Panc1 (cell line): ENCODE measurements at regions not wholly inside any gene's neighbourhood (a gene's known extent, or its start where the extent isn't known, plus 50 kb on each side); places are given as distances from the start of the nearest gene placed in this dataset.

Experiments used
- CTCF ChIP-seq: fragments of 450-650 bp; IDR thresholded peaks from 2 replicates; pipeline ENCODE4 v1.5.1; 2017; ENCODE audit warnings: mild to moderate bottlenecking
- POLR2AphosphoS5 ChIP-seq: IDR thresholded peaks from 2 replicates; pipeline ENCODE4 v1.6.1; 2012; ENCODE audit warnings: mild to moderate bottlenecking, low read depth, low read length, moderate library complexity
- SIN3A ChIP-seq: IDR thresholded peaks from 2 replicates; pipeline ENCODE4 v1.6.1; 2012; ENCODE audit warnings: low read depth, mild to moderate bottlenecking, low read length, moderate library complexity, borderline replicate concordance; ENCODE audit not compliant: insufficient read depth
- TF ChIP-seq, protein P1 (sequence below), 2 experiments: IDR thresholded peaks; 2 replicates each; pipeline ENCODE4 v1.6.1; 2011 to 2012; ENCODE audit warnings: low read depth in 2 of 2, control low read depth in 1 of 2, low read length in 1 of 2, mild to moderate bottlenecking in 1 of 2, moderate library complexity in 1 of 2; ENCODE audit not compliant: insufficient read depth in 1 of 2

DNA sequence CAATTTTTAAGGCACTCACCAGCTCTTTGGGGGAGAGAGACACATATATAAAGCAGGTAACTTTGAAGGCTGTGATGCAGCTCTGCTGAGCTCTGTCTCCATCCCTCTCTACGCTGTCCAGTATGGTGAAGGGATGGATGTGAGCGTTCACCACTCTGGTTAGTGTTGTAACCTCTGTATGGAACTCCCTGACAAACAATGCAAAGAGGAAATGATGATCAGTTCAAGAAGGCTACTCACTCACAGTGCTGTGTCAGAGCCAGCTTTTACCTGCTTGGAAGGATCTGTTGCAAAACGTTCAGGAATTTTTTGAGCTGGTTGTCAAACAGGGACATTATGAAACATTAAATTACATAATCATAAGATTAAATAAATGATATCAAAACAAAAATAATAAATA, 90.8 kb upstream of the SLC10A2 start:
- TF ChIP-seq CTCF, result no peak
- no peak for TF ChIP-seq SIN3A
- no peak for TF ChIP-seq POLR2AphosphoS5
- TF ChIP-seq, protein P1, sequence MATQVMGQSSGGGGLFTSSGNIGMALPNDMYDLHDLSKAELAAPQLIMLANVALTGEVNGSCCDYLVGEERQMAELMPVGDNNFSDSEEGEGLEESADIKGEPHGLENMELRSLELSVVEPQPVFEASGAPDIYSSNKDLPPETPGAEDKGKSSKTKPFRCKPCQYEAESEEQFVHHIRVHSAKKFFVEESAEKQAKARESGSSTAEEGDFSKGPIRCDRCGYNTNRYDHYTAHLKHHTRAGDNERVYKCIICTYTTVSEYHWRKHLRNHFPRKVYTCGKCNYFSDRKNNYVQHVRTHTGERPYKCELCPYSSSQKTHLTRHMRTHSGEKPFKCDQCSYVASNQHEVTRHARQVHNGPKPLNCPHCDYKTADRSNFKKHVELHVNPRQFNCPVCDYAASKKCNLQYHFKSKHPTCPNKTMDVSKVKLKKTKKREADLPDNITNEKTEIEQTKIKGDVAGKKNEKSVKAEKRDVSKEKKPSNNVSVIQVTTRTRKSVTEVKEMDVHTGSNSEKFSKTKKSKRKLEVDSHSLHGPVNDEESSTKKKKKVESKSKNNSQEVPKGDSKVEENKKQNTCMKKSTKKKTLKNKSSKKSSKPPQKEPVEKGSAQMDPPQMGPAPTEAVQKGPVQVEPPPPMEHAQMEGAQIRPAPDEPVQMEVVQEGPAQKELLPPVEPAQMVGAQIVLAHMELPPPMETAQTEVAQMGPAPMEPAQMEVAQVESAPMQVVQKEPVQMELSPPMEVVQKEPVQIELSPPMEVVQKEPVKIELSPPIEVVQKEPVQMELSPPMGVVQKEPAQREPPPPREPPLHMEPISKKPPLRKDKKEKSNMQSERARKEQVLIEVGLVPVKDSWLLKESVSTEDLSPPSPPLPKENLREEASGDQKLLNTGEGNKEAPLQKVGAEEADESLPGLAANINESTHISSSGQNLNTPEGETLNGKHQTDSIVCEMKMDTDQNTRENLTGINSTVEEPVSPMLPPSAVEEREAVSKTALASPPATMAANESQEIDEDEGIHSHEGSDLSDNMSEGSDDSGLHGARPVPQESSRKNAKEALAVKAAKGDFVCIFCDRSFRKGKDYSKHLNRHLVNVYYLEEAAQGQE (IDR thresholded peaks at IDR 0.05; ENCODE audit: insufficient read depth in 1 of 2, low read depth in 2 of 2, low read length in 1 of 2), result no peak
